Uterus (tissue), 3 donors: ENCODE measurements at regions not wholly inside any gene's neighbourhood (a gene's known extent, or its start where the extent isn't known, plus 50 kb on each side); places are given as distances from the start of the nearest gene placed in this dataset.

Experiments used
- DNase-seq, 2 donors: peaks; one replicate each; pipeline ENCODE4 v3.0.0-alpha.2; 2019 to 2020
- H3K27ac ChIP-seq, 2 donors: fragments of 200-600 bp; sonication (generic); 1 replicate in 1 of 2; 2 replicates in 1 of 2; pipeline ENCODE4 v1.5.1; 2016 to 2018
- H3K27me3 ChIP-seq, 2 donors: fragments of 200-600 bp; sonication (generic); one replicate each; pipeline ENCODE4 v1.5.1; 2018 to 2019; ENCODE audit warnings: control low read depth in 1 of 2
- H3K36me3 ChIP-seq, 2 donors: fragments of 200-600 bp; sonication (generic); one replicate each; pipeline ENCODE4 v1.5.1; 2019; ENCODE audit warnings: control low read depth in 1 of 2
- H3K4me1 ChIP-seq, 2 donors: fragments of 200-600 bp; sonication (generic); one replicate each; pipeline ENCODE4 v1.5.1; 2018 to 2019; ENCODE audit warnings: control low read depth in 1 of 2
- H3K4me3 ChIP-seq, 2 donors: fragments of 200-600 bp; sonication (generic); 1 replicate in 1 of 2; 2 replicates in 1 of 2; pipeline ENCODE4 v1.5.1; 2018 to 2019; ENCODE audit warnings: mild to moderate bottlenecking in 1 of 2
- H3K9me3 ChIP-seq, 2 donors: fragments of 200-600 bp; sonication (generic); one replicate each; pipeline ENCODE4 v1.5.1; 2019; ENCODE audit warnings: control low read depth in 1 of 2
- CTCF ChIP-seq, 4 experiments: fragments of 200-600 bp in 2 of 4; fragments of 450-650 bp in 2 of 4; sonication (generic) in 2 of 4; IDR thresholded peaks; one replicate each; pipeline ENCODE4 v1.5.1; 2016 to 2019; ENCODE audit warnings: antibody characterized with exemption in 4 of 4, mild to moderate bottlenecking in 2 of 4, moderate library complexity in 1 of 4
- POLR2A ChIP-seq, 2 donors: fragments of 450-650 bp; IDR thresholded peaks; one replicate each; pipeline ENCODE4 v1.6.1; 2016; ENCODE audit warnings: antibody characterized with exemption in 2 of 2, mild to moderate bottlenecking in 1 of 2, moderate library complexity in 1 of 2
- intact Hi-C: fragments of 100-400 bp; cut with DNase I; formaldehyde crosslinking; loops from one replicate; pipeline ENCODE4 v1.15.1; 2023; ENCODE audit warnings: low total_unique reads
- donor health status: DM: yes; HTN: yes; CAD: no.

GRCh38 chr10:58992830-58993460 lies 183.5 kb upstream of the PHYHIPL start:
- intact Hi-C loops: no loop called here
- H3K27ac ChIP-seq: no peak overlapping the region
- H3K9me3 ChIP-seq: no peaks in the 10 kb centered on the region
- H3K27me3 ChIP-seq: no peaks in the 10 kb centered on the region
- H3K4me1 ChIP-seq: no peaks in the 10 kb centered on the region
- no peak overlapping the region for H3K4me3 ChIP-seq
- DNase-seq: no peak
- no peaks in the 10 kb centered on the region for H3K36me3 ChIP-seq
- no peak for TF ChIP-seq CTCF (IDR thresholded peaks at IDR 0.05)
- TF ChIP-seq POLR2A (IDR thresholded peaks at IDR 0.05): no peak

- H3K4me3 ChIP-seq: no peak overlapping the region
Measured at GRCh38 chr10:58993480-58994221, 182.8 kb upstream of the PHYHIPL start.

GRCh38 chr10:58994226-58995057 lies 182.0 kb upstream of the PHYHIPL start:
- no peaks in the 10 kb centered on the region for H3K4me1 ChIP-seq
- intact Hi-C loops: no loop called here
- no peak for TF ChIP-seq POLR2A (IDR thresholded peaks at IDR 0.05)
- TF ChIP-seq CTCF (IDR thresholded peaks at IDR 0.05): no peak
- H3K9me3 ChIP-seq: no peaks in the 10 kb centered on the region
- H3K36me3 ChIP-seq: no peaks in the 10 kb centered on the region
- H3K27me3 ChIP-seq: no peaks in the 10 kb centered on the region
- DNase-seq: no peak
- no peak overlapping the region for H3K4me3 ChIP-seq
- H3K27ac ChIP-seq: no peak overlapping the region

More at GRCh38 chr10:58993480-58994221, 182.8 kb upstream of the PHYHIPL start:
- Histone ChIP-seq H3K4me1 (no peaks in the 10 kb centered on the region), H3K9me3 (no peaks in the 10 kb centered on the region), H3K36me3 (no peaks in the 10 kb centered on the region), H3K27me3 (no peaks in the 10 kb centered on the region), H3K27ac (no peak overlapping the region)
- intact Hi-C loops: no loop called here
- TF ChIP-seq POLR2A (IDR thresholded peaks at IDR 0.05): no peak
- no peak for TF ChIP-seq CTCF (IDR thresholded peaks at IDR 0.05)
- DNase-seq: no peak

GRCh38 chr10:58995058-58995596 lies 181.3 kb upstream of the PHYHIPL start:
- intact Hi-C loops: no loop called here
- Histone ChIP-seq H3K36me3 (no peaks in the 10 kb centered on the region), H3K27me3 (no peaks in the 10 kb centered on the region), H3K4me3 (no peak overlapping the region), H3K27ac (no peak overlapping the region), H3K4me1 (no peaks in the 10 kb centered on the region), H3K9me3 (no peaks in the 10 kb centered on the region)
- TF ChIP-seq CTCF (IDR thresholded peaks at IDR 0.05) (no peak), POLR2A (IDR thresholded peaks at IDR 0.05) (no peak)
- DNase-seq: no peak
